ENCODE measurements at regions not wholly inside any gene's neighbourhood (a gene's known extent, or its start where the extent isn't known, plus 50 kb on each side); places are given as distances from the start of the nearest gene placed in this dataset.

- CTCF ChIA-PET = interaction anchor here (1.5 kb wide), 1 partner anchor 9 kb away, joined by 6 read pairs; no protein-coding TSS in a partner anchor
- DNase-seq (ENCODE audit: low read depth in 1 of 2, low spot score in 1 of 2) = no peak
These were observed 780.2 kb upstream of the TBX3 start for GRCh38 chr12:115464111-115464581.

GRCh38 chr12:115461401-115461800 lies 777.4 kb upstream of the TBX3 start:
- H3K4me2 ChIP-seq = no peak overlapping the region
- H3K4me1 ChIP-seq = no peaks in the 10 kb centered on the region
- H3K4me3 ChIP-seq = no peak overlapping the region
- DNase-seq (ENCODE audit: low read depth in 1 of 2, low spot score in 1 of 2) = no peak
- CTCF ChIA-PET = interaction anchor here (1.0 to 1.1 kb wide), 2 partner anchors 30 to 47 kb away, joined by 3 to 4 read pairs; no protein-coding TSS in a partner anchor
- no peak for FAIRE-seq
- no peak overlapping the region for H3K27ac ChIP-seq
- TF ChIP-seq RCOR1 (IDR thresholded peaks at IDR 0.05; ENCODE audit: low read depth, low read length) (no peak), BHLHE40 (IDR thresholded peaks at IDR 0.05; ENCODE audit: low read depth, low read length) (no peak), KDM1A (IDR thresholded peaks at IDR 0.05; ENCODE audit: low read depth) (no peak), ELK1 (IDR thresholded peaks at IDR 0.05; ENCODE audit: low read depth, low read length) (no peak), FOXS1 (CRISPR knock-in tag; IDR thresholded peaks at IDR 0.05) (no peak), TP53 (CRISPR knock-in tag; IDR thresholded peaks at IDR 0.05) (no peak), RAD21 (conservative IDR thresholded peaks at IDR 0.05 in 1 of 2, IDR thresholded peaks at IDR 0.05 in 1 of 2) (no peak), HOXB5 (CRISPR knock-in tag; IDR thresholded peaks at IDR 0.05) (no peak), JUN (IDR thresholded peaks at IDR 0.05) (no peak), NR3C1 (IDR thresholded peaks at IDR 0.05) (no peak), MYC (IDR thresholded peaks at IDR 0.05; ENCODE audit: borderline replicate concordance, low read length) (no peak), ZNF302 (CRISPR knock-in tag; IDR thresholded peaks at IDR 0.05) (no peak), HMGXB4 (CRISPR knock-in tag; IDR thresholded peaks at IDR 0.05; ENCODE audit: borderline replicate concordance) (no peak), JUNB (IDR thresholded peaks at IDR 0.05) (no peak), ESRRA (IDR thresholded peaks at IDR 0.05; ENCODE audit: borderline replicate concordance, low read length) (no peak), CEBPB (IDR thresholded peaks at IDR 0.05) (no peak), CHD2 (IDR thresholded peaks at IDR 0.05; ENCODE audit: low read length, partially characterized antibody) (no peak), USF2 (IDR thresholded peaks at IDR 0.05) (no peak)
- POLR2A ChIA-PET = no interaction called here
- H3K9me3 ChIP-seq = peaks cover 17% of the 10 kb centered on the region
- ATAC-seq = no peak

More at GRCh38 chr12:115464111-115464581, 780.2 kb upstream of the TBX3 start:
- WGBS (ENCODE audit: missing lambda C conversion rate) = 31% methylated on average over 9 of the region's 9 CpGs
- ATAC-seq (no peak), FAIRE-seq (no peak)
- Histone ChIP-seq H3K9me3 (peaks cover 14% of the 10 kb centered on the region), H3K4me2 (no peak overlapping the region), H3K4me1 (no peaks in the 10 kb centered on the region), H3K27ac (no peak overlapping the region), H3K4me3 (no peak overlapping the region)
- TF ChIP-seq EHF (CRISPR knock-in tag; IDR thresholded peaks at IDR 0.05) = no peak
- TF ChIP-seq RARB (CRISPR knock-in tag; IDR thresholded peaks at IDR 0.05) = no peak
- POLR2A ChIA-PET = no interaction called here

- FAIRE-seq (no peak), ATAC-seq (peak in 1 of 2 experiments; percentile 37; a peak in 3 of 6 replicates), DNase-seq (ENCODE audit: low read depth in 1 of 2, low spot score in 1 of 2) (no peak)
- H3K4me1 ChIP-seq = peaks cover 11% of the 10 kb centered on the region; the same call in 2 of the 3 replicates
- TF ChIP-seq HMGXB4 (CRISPR knock-in tag; IDR thresholded peaks at IDR 0.05; ENCODE audit: borderline replicate concordance) (no peak), EHMT2 (IDR thresholded peaks at IDR 0.05; ENCODE audit: low read depth) (no peak), MAX (IDR thresholded peaks at IDR 0.05) (no peak), RARB (CRISPR knock-in tag; IDR thresholded peaks at IDR 0.05) (no peak), CTCF (IDR thresholded peaks at IDR 0.05) (no peak), HOXB5 (CRISPR knock-in tag; IDR thresholded peaks at IDR 0.05) (no peak), CHD4 (IDR thresholded peaks at IDR 0.05; ENCODE audit: borderline replicate concordance) (no peak), POLR2AphosphoS2 (conservative IDR thresholded peaks at IDR 0.05; ENCODE audit: low read length) (no peak), MYC (IDR thresholded peaks at IDR 0.05; ENCODE audit: borderline replicate concordance, low read length) (no peak), JUN (IDR thresholded peaks at IDR 0.05) (no peak)
- ChIA-PET CTCF (interaction anchor here (1.1 to 4.4 kb wide), 5 partner anchors 10 to 299 kb away, joined by 3 to 23 read pairs (median 4); no protein-coding TSS in a partner anchor), POLR2A (interaction anchor here (1.6 kb wide), 1 partner anchor 774 kb away, joined by 6 read pairs; the partner anchor contains the start of gene TBX3)
- H3K27ac ChIP-seq = no peak overlapping the region
- H3K4me3 ChIP-seq = no peak overlapping the region
- no peak overlapping the region for H3K4me2 ChIP-seq
- H3K9me3 ChIP-seq = peaks cover 17% of the 10 kb centered on the region
- WGBS (ENCODE audit: missing lambda C conversion rate) = 61% methylated on average over 3 of the region's 3 CpGs
These were observed 773.8 kb upstream of the TBX3 start for GRCh38 chr12:115457798-115458197.

Data from A549 (cell line).